Tibial nerve (tissue), 4 donors: ENCODE measurements at regions not wholly inside any gene's neighbourhood (a gene's known extent, or its start where the extent isn't known, plus 50 kb on each side); places are given as distances from the start of the nearest gene placed in this dataset.

Experiments used
- CTCF ChIP-seq, 5 experiments: fragments of 200-600 bp in 3 of 5; fragments of 450-650 bp in 2 of 5; sonication (generic) in 3 of 5; IDR thresholded peaks; one replicate each; pipeline ENCODE4 v1.5.1; 2016 to 2019; ENCODE audit warnings: antibody characterized with exemption in 5 of 5, mild to moderate bottlenecking in 3 of 5, moderate library complexity in 2 of 5
- EP300 ChIP-seq, 2 donors: sonication (generic); formaldehyde crosslinking; IDR thresholded peaks; one replicate each; pipeline ENCODE4 v1.6.1; 2017; ENCODE audit warnings: antibody characterized with exemption in 2 of 2, mild to moderate bottlenecking in 1 of 2
- POLR2A ChIP-seq, 2 donors: fragments of 450-650 bp; IDR thresholded peaks; one replicate each; pipeline ENCODE4 v1.6.1; 2017; ENCODE audit warnings: antibody characterized with exemption in 2 of 2, mild to moderate bottlenecking in 2 of 2, moderate library complexity in 2 of 2

GRCh38 chr1:82598337-82598736, 797.6 kb downstream of the ADGRL2 start:
- TF ChIP-seq CTCF (IDR thresholded peaks at IDR 0.05) (no peak), POLR2A (IDR thresholded peaks at IDR 0.05) (no peak), EP300 (IDR thresholded peaks at IDR 0.05) (no peak)
